Activated CD4-positive, alpha-beta T cell treated with anti-CD3 and anti-CD28 coated beads, Interleukin-2, amount 10 ng/mL, durations not matched to agents 24 days and 14 days (primary cell): ENCODE measurements at regions not wholly inside any gene's neighbourhood (a gene's known extent, or its start where the extent isn't known, plus 50 kb on each side); places are given as distances from the start of the nearest gene placed in this dataset.

Source experiments
- DNase-seq: peaks from one replicate; pipeline ENCODE4 v3.0.0; 2022
- H3K27ac Mint-ChIP-seq: one replicate; pipeline ENCODE4 v1.8.0; 2022; ENCODE audit warnings: mild to moderate bottlenecking, mixed read lengths
- H3K27me3 Mint-ChIP-seq: one replicate; pipeline ENCODE4 v1.8.0; 2022; ENCODE audit warnings: mixed read lengths
- H3K36me3 Mint-ChIP-seq: one replicate; pipeline ENCODE4 v1.8.0; 2022; ENCODE audit warnings: low read depth, mild to moderate bottlenecking, mixed read lengths
- H3K4me1 Mint-ChIP-seq: one replicate; pipeline ENCODE4 v1.8.0; 2021; ENCODE audit warnings: mixed read lengths
- H3K4me3 Mint-ChIP-seq: one replicate; pipeline ENCODE4 v1.8.0; 2022; ENCODE audit warnings: mild to moderate bottlenecking, moderate library complexity, mixed read lengths
- H3K9me3 Mint-ChIP-seq: one replicate; pipeline ENCODE4 v1.8.0; 2021; ENCODE audit warnings: mixed read lengths
- intact Hi-C: fragments of 100-400 bp; cut with micrococcal nuclease; formaldehyde crosslinking; loops from one replicate; pipeline ENCODE4 v1.15.1; 2023

- Mint-ChIP-seq H3K4me3 (no peak overlapping the region), H3K4me1 (no peaks in the 10 kb centered on the region), H3K9me3 (no peaks in the 10 kb centered on the region), H3K36me3 (no peaks in the 10 kb centered on the region), H3K27ac (no peak overlapping the region), H3K27me3 (no peaks in the 10 kb centered on the region)
- no peak for DNase-seq
- intact Hi-C loops, result no loop called here
Measured at GRCh38 chr4:24328711-24329110, 255.6 kb downstream of the DHX15 start.

- no peaks in the 10 kb centered on the region for H3K36me3 Mint-ChIP-seq
- H3K27ac Mint-ChIP-seq, result no peak overlapping the region
- no peaks in the 10 kb centered on the region for H3K27me3 Mint-ChIP-seq
- H3K4me3 Mint-ChIP-seq, result no peak overlapping the region
- H3K4me1 Mint-ChIP-seq, result no peaks in the 10 kb centered on the region
- intact Hi-C loops, result no loop called here
- DNase-seq, result no peak
- H3K9me3 Mint-ChIP-seq, result no peaks in the 10 kb centered on the region
Measured at GRCh38 chr4:24328310-24328709, 256.0 kb downstream of the DHX15 start.

GRCh38 chr4:24322995-24323394 lies 261.4 kb downstream of the DHX15 start:
- intact Hi-C loops, result no loop called here
- Mint-ChIP-seq H3K27me3 (no peaks in the 10 kb centered on the region), H3K4me1 (no peaks in the 10 kb centered on the region), H3K27ac (no peak overlapping the region), H3K9me3 (no peaks in the 10 kb centered on the region), H3K4me3 (no peak overlapping the region), H3K36me3 (no peaks in the 10 kb centered on the region)
- DNase-seq, result no peak

- DNase-seq, result no peak
- Mint-ChIP-seq H3K9me3 (no peaks in the 10 kb centered on the region), H3K36me3 (no peaks in the 10 kb centered on the region), H3K4me1 (no peaks in the 10 kb centered on the region), H3K4me3 (no peak overlapping the region), H3K27me3 (no peaks in the 10 kb centered on the region), H3K27ac (no peak overlapping the region)
- intact Hi-C loops, result no loop called here
Measured at GRCh38 chr4:24322511-24322910, 261.8 kb downstream of the DHX15 start.

GRCh38 chr4:24321616-24322015 lies 262.7 kb downstream of the DHX15 start:
- intact Hi-C loops, result no loop called here
- Mint-ChIP-seq H3K4me1 (no peaks in the 10 kb centered on the region), H3K4me3 (no peak overlapping the region), H3K9me3 (no peaks in the 10 kb centered on the region), H3K36me3 (no peaks in the 10 kb centered on the region), H3K27ac (no peak overlapping the region), H3K27me3 (no peaks in the 10 kb centered on the region)
- no peak for DNase-seq

GRCh38 chr4:24321131-24321530 lies 263.2 kb downstream of the DHX15 start:
- Mint-ChIP-seq H3K4me3 (no peak overlapping the region), H3K36me3 (no peaks in the 10 kb centered on the region), H3K9me3 (no peaks in the 10 kb centered on the region), H3K4me1 (no peaks in the 10 kb centered on the region), H3K27ac (no peak overlapping the region), H3K27me3 (no peaks in the 10 kb centered on the region)
- no peak for DNase-seq
- intact Hi-C loops, result no loop called here

GRCh38 chr4:24319387-24319786 lies 265.0 kb downstream of the DHX15 start:
- Mint-ChIP-seq H3K27me3 (no peaks in the 10 kb centered on the region), H3K4me3 (no peak overlapping the region), H3K4me1 (no peaks in the 10 kb centered on the region), H3K9me3 (no peaks in the 10 kb centered on the region), H3K36me3 (no peaks in the 10 kb centered on the region), H3K27ac (no peak overlapping the region)
- no peak for DNase-seq
- intact Hi-C loops, result no loop called here

- intact Hi-C loops, result no loop called here
- H3K4me1 Mint-ChIP-seq, result no peaks in the 10 kb centered on the region
- no peak overlapping the region for H3K4me3 Mint-ChIP-seq
- no peaks in the 10 kb centered on the region for H3K9me3 Mint-ChIP-seq
- H3K36me3 Mint-ChIP-seq, result no peaks in the 10 kb centered on the region
- no peaks in the 10 kb centered on the region for H3K27me3 Mint-ChIP-seq
- no peak for DNase-seq
- no peak overlapping the region for H3K27ac Mint-ChIP-seq
Measured at GRCh38 chr4:24315056-24315455, 269.3 kb downstream of the DHX15 start.

GRCh38 chr4:24312261-24312913 lies 272.0 kb downstream of the DHX15 start:
- intact Hi-C loops, result no loop called here
- no peak overlapping the region for H3K4me3 Mint-ChIP-seq

GRCh38 chr4:24303926-24304325 lies 280.4 kb downstream of the DHX15 start:
- Mint-ChIP-seq H3K4me1 (no peaks in the 10 kb centered on the region), H3K27me3 (no peaks in the 10 kb centered on the region), H3K4me3 (no peak overlapping the region), H3K9me3 (no peaks in the 10 kb centered on the region), H3K27ac (no peak overlapping the region), H3K36me3 (no peaks in the 10 kb centered on the region)
- DNase-seq, result no peak
- intact Hi-C loops, result no loop called here

More at GRCh38 chr4:24312261-24312913, 272.0 kb downstream of the DHX15 start:
- Mint-ChIP-seq H3K27ac (no peak overlapping the region), H3K36me3 (no peaks in the 10 kb centered on the region), H3K9me3 (no peaks in the 10 kb centered on the region), H3K27me3 (no peaks in the 10 kb centered on the region), H3K4me1 (no peaks in the 10 kb centered on the region)
- DNase-seq, result no peak

- H3K27ac Mint-ChIP-seq, result no peak overlapping the region
- no peak for DNase-seq
- H3K4me3 Mint-ChIP-seq, result no peak overlapping the region
- intact Hi-C loops, result no loop called here
- no peaks in the 10 kb centered on the region for H3K27me3 Mint-ChIP-seq
- H3K4me1 Mint-ChIP-seq, result no peaks in the 10 kb centered on the region
- H3K9me3 Mint-ChIP-seq, result no peaks in the 10 kb centered on the region
- H3K36me3 Mint-ChIP-seq, result no peaks in the 10 kb centered on the region
Measured at GRCh38 chr4:24298911-24299310, 285.4 kb downstream of the DHX15 start.

GRCh38 chr4:24287096-24287495 lies 297.3 kb downstream of the DHX15 start:
- Mint-ChIP-seq H3K27ac (no peak overlapping the region), H3K27me3 (no peaks in the 10 kb centered on the region), H3K9me3 (peaks cover 4% of the 10 kb centered on the region), H3K4me1 (no peaks in the 10 kb centered on the region), H3K4me3 (no peak overlapping the region), H3K36me3 (no peaks in the 10 kb centered on the region)
- no peak for DNase-seq
- intact Hi-C loops, result no loop called here

- no peaks in the 10 kb centered on the region for H3K36me3 Mint-ChIP-seq
- intact Hi-C loops, result no loop called here
- H3K9me3 Mint-ChIP-seq, result peaks cover 4% of the 10 kb centered on the region
- H3K4me3 Mint-ChIP-seq, result no peak overlapping the region
- H3K4me1 Mint-ChIP-seq, result no peaks in the 10 kb centered on the region
- no peak for DNase-seq
- H3K27ac Mint-ChIP-seq, result no peak overlapping the region
- no peaks in the 10 kb centered on the region for H3K27me3 Mint-ChIP-seq
Measured at GRCh38 chr4:24285759-24286158, 298.6 kb downstream of the DHX15 start.

GRCh38 chr4:24282446-24282845 lies 301.9 kb downstream of the DHX15 start:
- Mint-ChIP-seq H3K4me3 (no peak overlapping the region), H3K27ac (no peak overlapping the region), H3K27me3 (no peaks in the 10 kb centered on the region), H3K4me1 (no peaks in the 10 kb centered on the region), H3K9me3 (no peaks in the 10 kb centered on the region), H3K36me3 (no peaks in the 10 kb centered on the region)
- DNase-seq, result no peak
- intact Hi-C loops, result no loop called here

GRCh38 chr4:24279911-24280375 lies 304.4 kb downstream of the DHX15 start:
- H3K27ac Mint-ChIP-seq, result no peak overlapping the region
- H3K9me3 Mint-ChIP-seq, result no peaks in the 10 kb centered on the region
- no peaks in the 10 kb centered on the region for H3K27me3 Mint-ChIP-seq
- intact Hi-C loops, result no loop called here
- no peak for DNase-seq
- no peak overlapping the region for H3K4me3 Mint-ChIP-seq
- no peaks in the 10 kb centered on the region for H3K4me1 Mint-ChIP-seq
- H3K36me3 Mint-ChIP-seq, result no peaks in the 10 kb centered on the region
